Peyer's patch (tissue), 4 donors: ENCODE measurements at regions not wholly inside any gene's neighbourhood (a gene's known extent, or its start where the extent isn't known, plus 50 kb on each side); places are given as distances from the start of the nearest gene placed in this dataset.

ENCODE experiments used
- DNase-seq, 3 donors: peaks; one replicate each; pipeline ENCODE4 v3.0.0-alpha.2; 2017 to 2019
- H3K27ac ChIP-seq, 4 donors: fragments of 200-600 bp; sonication (generic); one replicate each; pipeline ENCODE4 v1.5.1; 2016 to 2019
- H3K27me3 ChIP-seq, 2 donors: fragments of 200-600 bp; sonication (generic); one replicate each; pipeline ENCODE4 v1.5.1; 2019
- H3K36me3 ChIP-seq, 3 donors: fragments of 200-600 bp; sonication (generic); one replicate each; pipeline ENCODE4 v1.5.1; 2016 to 2019
- H3K4me1 ChIP-seq, 4 donors: fragments of 200-600 bp; sonication (generic); one replicate each; pipeline ENCODE4 v1.5.1; 2016 to 2019
- H3K4me3 ChIP-seq, 4 donors: fragments of 200-600 bp; sonication (generic); 1 replicate in 3 of 4; 2 replicates in 1 of 4; pipeline ENCODE4 v1.5.1; 2016 to 2019; ENCODE audit warnings: mild to moderate bottlenecking in 1 of 4
- H3K9me3 ChIP-seq, 4 donors: fragments of 200-600 bp; sonication (generic); one replicate each; pipeline ENCODE4 v1.5.1; 2016 to 2019; ENCODE audit warnings: mild to moderate bottlenecking in 1 of 4
- CTCF ChIP-seq, 6 experiments: fragments of 450-650 bp in 4 of 6; fragments of 200-600 bp in 2 of 6; sonication (generic) in 1 of 6; IDR thresholded peaks; one replicate each; pipeline ENCODE4 v1.5.1; 2017 to 2019; ENCODE audit warnings: antibody characterized with exemption in 6 of 6, mild to moderate bottlenecking in 3 of 6, moderate library complexity in 1 of 6
- POLR2A ChIP-seq, 2 donors: fragments of 450-650 bp; IDR thresholded peaks; one replicate each; pipeline ENCODE4 v1.5.1; 2017; ENCODE audit warnings: antibody characterized with exemption in 2 of 2, mild to moderate bottlenecking in 2 of 2, moderate library complexity in 2 of 2

GRCh38 chr1:212495766-212496494, 63.2 kb downstream of the NENF start:
- no peak for DNase-seq
- TF ChIP-seq CTCF (IDR thresholded peaks at IDR 0.05) (no peak), POLR2A (IDR thresholded peaks at IDR 0.05) (no peak)

GRCh38 chr1:212496682-212497081, 64.0 kb downstream of the NENF start:
- no peaks in the 10 kb centered on the region for H3K27me3 ChIP-seq
- no peak overlapping the region for H3K27ac ChIP-seq
- no peak for DNase-seq
- H3K4me1 ChIP-seq = peaks cover 0 to 5% (median 0%) of the 10 kb centered on the region in 4 donors
- TF ChIP-seq CTCF (IDR thresholded peaks at IDR 0.05) (no peak), POLR2A (IDR thresholded peaks at IDR 0.05) (no peak)
- no peak overlapping the region for H3K4me3 ChIP-seq
- no peaks in the 10 kb centered on the region for H3K36me3 ChIP-seq
- no peaks in the 10 kb centered on the region for H3K9me3 ChIP-seq

More at GRCh38 chr1:212495766-212496494, 63.2 kb downstream of the NENF start:
- Histone ChIP-seq H3K9me3 (no peaks in the 10 kb centered on the region), H3K4me3 (no peak overlapping the region), H3K27ac (peak overlapping the region in 1 of 4 donors; percentile 35), H3K27me3 (no peaks in the 10 kb centered on the region), H3K4me1 (peaks cover 0 to 5% (median 0%) of the 10 kb centered on the region in 4 donors), H3K36me3 (no peaks in the 10 kb centered on the region)

- H3K36me3 ChIP-seq = no peaks in the 10 kb centered on the region
- no peak overlapping the region for H3K4me3 ChIP-seq
- H3K9me3 ChIP-seq = no peaks in the 10 kb centered on the region
- TF ChIP-seq POLR2A (IDR thresholded peaks at IDR 0.05) (no peak), CTCF (IDR thresholded peaks at IDR 0.05) (no peak)
- H3K4me1 ChIP-seq = peaks cover 0 to 5% (median 0%) of the 10 kb centered on the region in 4 donors
- no peak overlapping the region for H3K27ac ChIP-seq
- H3K27me3 ChIP-seq = no peaks in the 10 kb centered on the region
- DNase-seq = no peak
Observed at GRCh38 chr1:212497553-212497952, 64.8 kb downstream of the NENF start.

- no peak overlapping the region for H3K27ac ChIP-seq
- peaks cover 0 to 5% (median 0%) of the 10 kb centered on the region in 4 donors for H3K4me1 ChIP-seq
- no peaks in the 10 kb centered on the region for H3K27me3 ChIP-seq
- no peak overlapping the region for H3K4me3 ChIP-seq
- H3K36me3 ChIP-seq = no peaks in the 10 kb centered on the region
- no peak for TF ChIP-seq POLR2A (IDR thresholded peaks at IDR 0.05)
- no peak for TF ChIP-seq CTCF (IDR thresholded peaks at IDR 0.05)
- no peaks in the 10 kb centered on the region for H3K9me3 ChIP-seq
- no peak for DNase-seq
Observed at GRCh38 chr1:212498283-212499040, 65.7 kb downstream of the NENF start.

- Histone ChIP-seq H3K4me3 (no peak overlapping the region), H3K27ac (no peak overlapping the region), H3K9me3 (no peaks in the 10 kb centered on the region), H3K4me1 (peaks cover 0 to 2% (median 0%) of the 10 kb centered on the region in 4 donors), H3K36me3 (no peaks in the 10 kb centered on the region), H3K27me3 (no peaks in the 10 kb centered on the region)
- DNase-seq = peak in 1 of 3 donors; percentile 23
- TF ChIP-seq POLR2A (IDR thresholded peaks at IDR 0.05) = no peak
- TF ChIP-seq CTCF (IDR thresholded peaks at IDR 0.05) = no peak
Observed at GRCh38 chr1:212500351-212500750, 67.6 kb downstream of the NENF start.
